HG03354 (cell line): ENCODE measurements at regions not wholly inside any gene's neighbourhood (a gene's known extent, or its start where the extent isn't known, plus 50 kb on each side); places are given as distances from the start of the nearest gene placed in this dataset.
"Not testable (repeated sequence)": the region's sequence is repeated elsewhere in the genome, so short reads cannot be mapped to it uniquely, and the experiment has no call there.

Experiments
- ATAC-seq: cut with Tn5 transposase; IDR thresholded peaks from one replicate; pipeline ENCODE4 v1.9.1; 2021; ENCODE audit warnings: mild to moderate bottlenecking; ENCODE audit not compliant: unreplicated experiment, poor library complexity, severe bottlenecking

DNA sequence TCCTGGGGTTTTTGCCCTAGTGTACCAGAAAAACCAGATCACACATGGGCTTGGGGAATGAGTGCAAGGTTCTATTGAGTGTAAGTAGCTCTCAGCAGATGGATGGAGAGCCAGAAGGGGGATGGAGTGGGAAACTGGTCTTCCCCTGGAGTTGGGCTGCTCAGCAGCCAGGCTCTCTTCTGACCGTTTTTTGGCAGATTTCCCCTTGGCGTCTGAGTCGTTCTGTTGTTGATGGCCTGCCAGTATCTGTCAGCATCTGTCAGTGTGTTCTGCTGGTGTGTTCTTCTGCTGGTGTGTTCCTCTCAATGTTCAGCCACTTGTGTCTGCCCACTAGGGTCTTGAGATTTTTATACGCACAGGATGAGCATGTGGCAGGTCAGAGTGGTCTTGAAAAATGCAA, 633.9 kb upstream of the CPEB2 start:
- no peak for ATAC-seq

DNA sequence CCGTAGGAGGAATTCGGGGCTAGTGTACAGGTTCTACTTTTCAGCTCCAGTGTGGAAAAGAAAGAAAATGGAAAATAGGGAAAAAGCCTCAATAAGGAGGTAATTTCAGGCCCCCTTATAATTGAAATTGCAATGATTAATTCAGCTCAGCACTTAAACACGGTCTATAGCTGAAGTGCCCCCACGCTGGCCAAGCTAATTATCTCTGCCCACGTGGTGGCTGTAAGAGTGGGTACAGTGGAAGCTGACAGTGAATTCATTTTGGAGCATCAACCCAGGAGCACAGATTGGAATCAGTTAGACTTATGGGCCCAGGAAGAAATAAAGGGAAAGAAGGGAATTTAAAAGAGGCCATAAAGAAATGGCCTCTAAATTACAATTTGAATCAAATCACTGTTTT, 631.1 kb upstream of the CPEB2 start:
- no peak for ATAC-seq

DNA sequence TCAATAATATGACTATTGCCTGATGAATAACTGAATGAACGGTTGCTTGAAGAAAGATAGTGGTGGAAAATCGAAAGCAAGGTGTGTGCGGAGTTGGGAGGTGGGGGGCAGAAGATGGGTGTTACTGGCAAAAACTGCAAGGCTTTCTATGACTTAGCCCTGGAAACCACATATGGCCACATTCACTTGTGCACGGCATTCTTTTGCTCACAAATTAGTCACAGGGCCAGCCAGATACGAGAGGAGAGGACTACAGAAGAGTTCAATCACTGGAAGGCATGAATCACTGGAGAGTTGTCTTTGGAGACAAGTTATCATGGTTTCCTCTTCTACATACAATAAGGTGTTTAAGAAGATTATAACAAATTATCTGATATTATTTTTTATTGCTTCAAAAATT, 626.5 kb upstream of the CPEB2 start:
- no peak for ATAC-seq

DNA sequence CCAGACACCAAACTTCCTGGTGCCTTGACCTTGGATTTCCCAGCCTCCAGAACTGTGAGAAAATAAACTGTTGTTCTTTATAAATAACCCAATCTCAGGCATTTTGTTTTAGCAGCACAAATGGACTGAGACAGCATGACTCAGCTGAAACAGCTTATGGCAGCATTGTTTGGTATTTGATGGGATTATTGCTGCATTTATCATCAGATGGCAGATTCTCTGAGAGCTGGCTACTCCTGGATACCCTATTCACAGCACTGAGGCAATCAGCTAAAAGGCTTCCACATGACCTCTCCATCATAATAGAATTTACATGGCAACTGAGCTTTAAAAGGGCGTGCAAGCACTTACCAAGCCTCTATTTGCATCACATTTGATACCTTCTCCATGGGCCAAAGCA, 623.1 kb upstream of the CPEB2 start:
- ATAC-seq, result no peak

DNA sequence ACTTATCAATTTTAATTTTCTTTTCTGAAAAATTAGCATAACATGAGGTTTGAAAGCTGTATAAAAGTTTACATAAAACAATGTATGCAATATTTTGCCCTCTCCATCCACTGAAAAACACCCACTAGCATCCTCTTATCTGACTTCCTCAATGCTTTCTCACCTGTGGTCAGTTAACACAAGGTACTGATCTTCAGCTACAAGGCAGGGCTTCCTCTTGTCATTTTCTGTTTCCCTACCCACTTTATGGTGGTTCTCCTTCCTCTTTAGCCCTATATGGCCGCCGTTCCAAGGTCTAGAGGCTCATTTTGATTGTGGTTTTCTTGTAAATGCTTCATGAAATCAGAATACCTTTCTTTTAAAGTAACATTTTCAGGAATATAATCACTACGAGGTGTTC, 618.6 kb upstream of the CPEB2 start:
- no peak for ATAC-seq

DNA sequence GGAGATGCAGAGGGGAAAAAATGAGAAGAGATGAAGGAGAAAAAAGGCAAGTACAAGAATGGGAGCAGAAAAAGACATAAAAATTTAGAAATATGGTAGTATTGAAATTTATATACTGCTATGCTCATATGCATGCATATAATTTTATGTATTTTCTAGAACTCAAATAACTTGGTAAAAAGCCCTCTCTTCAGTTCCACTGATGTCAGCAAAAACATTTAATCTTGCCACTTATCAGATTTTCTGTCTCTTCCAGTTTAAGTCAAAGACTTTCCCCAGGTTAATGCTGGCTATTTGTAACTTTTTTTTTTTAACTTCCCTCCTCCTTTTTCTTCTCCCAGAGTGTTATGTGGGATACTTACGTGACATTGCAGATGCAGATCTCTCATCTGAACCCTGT, 617.5 kb upstream of the CPEB2 start:
- no peak for ATAC-seq

DNA sequence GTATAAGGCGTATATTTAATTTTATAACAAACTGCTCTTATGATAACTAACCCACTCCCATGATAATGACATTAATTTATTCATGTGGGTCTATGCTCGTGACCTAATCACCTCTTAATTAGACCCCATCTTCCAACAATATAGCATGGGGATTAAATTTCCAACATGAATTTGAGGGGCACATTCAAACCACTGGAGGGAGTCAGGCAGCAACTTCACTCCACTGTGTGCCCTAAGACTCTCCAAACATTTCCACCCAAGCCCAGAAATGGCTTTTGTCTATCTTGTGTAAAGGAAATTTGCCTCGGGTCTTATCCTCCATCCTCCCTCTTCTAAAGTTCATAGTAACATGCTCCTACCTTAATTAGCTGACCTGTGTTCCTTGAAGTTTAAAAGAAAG, 616.1 kb upstream of the CPEB2 start:
- no peak for ATAC-seq

DNA sequence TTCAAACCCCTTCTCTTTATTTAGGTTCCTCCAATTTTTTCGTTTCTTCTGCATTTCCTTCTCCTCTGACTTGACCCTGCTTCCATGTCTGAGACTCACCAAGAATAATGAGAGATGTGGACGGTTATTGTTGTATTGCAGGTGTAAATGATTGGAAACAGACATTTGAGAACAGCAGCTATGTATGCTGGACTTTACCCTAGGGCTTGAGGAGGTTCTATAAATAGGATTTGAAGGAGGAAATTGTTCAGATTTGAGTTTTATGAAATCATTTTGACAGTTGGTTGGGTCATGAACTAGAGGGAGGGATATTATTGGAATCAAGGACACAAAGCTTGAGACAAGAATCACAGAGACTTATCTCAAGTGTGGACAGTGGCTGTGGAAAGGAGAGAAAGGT, 614.6 kb upstream of the CPEB2 start:
- ATAC-seq, result no peak

DNA sequence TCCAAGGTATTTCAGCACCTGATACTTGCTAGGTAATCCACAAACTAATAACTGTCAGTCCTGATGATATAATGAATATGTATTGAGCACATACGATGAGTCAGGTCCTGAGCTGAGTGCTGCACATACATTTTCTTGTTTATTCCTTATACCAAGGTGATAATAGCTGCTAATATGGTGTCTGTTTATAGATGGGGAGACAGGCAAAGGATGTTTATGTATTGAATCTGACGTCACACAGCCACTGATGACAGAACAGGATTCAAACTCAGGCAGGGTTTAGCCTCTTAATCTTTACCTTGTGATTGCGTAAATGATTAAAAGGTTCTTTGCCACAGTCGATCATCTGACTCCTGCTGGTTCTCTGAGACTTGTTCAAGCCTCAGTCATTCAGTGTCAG, 609.9 kb upstream of the CPEB2 start:
- no peak for ATAC-seq

DNA sequence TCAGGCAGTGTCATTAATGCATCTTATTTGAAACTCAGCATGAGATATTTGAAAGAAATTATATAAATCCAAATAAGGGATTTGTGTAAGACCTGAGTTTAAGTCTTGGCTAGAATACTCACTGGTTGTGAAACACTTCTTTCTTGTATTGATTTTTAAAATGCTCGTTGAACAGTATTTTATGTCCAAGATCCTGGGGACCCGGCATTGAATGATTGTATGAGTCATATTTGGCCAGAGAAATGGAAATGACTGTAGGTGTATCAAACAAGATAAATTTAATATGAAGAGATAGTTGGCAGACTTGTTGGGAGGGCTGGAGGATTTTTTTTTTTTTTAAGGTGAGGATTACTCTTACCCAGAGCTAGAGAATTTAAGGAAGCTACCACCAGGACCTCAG, 606.1 kb upstream of the CPEB2 start:
- no peak for ATAC-seq

DNA sequence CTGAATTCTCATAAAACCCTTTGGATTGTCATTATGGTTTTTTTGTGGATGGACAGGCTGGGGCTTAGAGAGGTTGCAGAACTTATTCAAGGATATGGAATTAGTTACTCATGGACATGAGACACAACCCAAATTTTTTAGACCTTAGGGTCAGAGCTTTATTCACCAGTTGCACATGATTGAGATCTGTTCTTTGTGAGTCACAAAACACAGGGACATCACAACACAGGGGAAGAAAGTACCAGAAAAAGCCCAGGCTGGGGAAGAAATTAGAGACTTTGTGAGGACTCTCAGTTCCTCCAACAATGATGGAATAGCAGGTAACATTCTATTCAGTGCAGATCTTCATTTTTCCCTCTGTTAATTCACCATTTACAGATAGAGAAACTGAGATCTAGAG, 602.4 kb upstream of the CPEB2 start:
- no peak for ATAC-seq

DNA sequence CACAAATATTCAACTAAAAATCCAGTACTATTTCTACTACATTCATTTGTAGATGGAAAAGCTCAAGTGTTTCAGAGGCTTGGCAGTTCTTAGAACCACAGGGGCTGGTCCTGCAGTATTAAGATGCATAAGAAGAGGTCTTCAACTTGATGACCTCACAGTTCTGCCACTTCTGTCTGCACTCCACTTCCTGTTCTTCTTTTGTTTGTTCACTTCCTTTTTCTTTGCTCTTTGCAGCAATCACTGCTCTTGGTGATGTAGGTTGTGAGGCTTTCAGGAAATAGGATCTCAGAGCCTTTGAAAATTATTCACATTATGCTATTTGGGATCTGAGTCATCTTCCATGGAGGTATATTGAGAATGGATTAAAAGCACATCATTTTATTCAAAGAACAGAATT, 602.0 kb upstream of the CPEB2 start:
- no peak for ATAC-seq

DNA sequence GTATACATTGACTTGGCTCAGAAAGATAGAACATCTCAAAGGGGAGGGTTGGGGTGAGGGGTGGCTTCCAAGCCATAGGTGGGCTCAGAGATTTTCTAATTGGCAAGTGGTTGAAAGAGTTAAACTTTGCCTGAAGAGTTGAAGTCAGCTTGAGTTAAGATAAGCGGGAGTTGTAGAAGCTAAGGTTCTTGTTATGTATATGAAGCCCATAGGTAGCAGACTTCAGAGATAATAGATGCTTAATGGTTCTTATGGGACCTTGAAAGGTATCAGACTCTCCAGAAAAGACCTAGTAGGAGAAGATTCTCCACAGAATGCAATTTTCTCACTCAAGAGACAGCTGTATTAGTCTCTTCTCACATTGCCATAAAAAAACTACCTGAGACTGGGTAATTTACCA, 599.1 kb upstream of the CPEB2 start:
- no peak for ATAC-seq

DNA sequence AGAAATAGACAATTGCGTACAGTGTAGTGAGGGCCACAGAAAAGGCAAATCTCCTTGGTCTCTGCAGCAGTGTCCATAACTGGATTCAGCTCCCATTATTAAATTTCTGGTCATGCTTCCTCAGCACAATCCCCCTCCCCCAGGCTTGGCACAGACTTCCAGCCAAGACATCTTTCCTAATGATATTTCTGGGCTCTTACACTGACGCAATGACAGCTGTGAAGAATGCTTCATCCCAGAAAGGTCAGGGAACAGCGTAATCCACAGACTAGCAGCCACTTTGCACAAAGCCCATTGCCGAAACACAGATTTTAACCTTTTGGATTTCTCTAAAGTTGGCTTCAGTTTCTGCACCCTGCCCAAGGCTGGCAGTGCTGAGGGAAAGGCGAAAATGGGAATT, 597.6 kb upstream of the CPEB2 start:
- no peak for ATAC-seq

DNA sequence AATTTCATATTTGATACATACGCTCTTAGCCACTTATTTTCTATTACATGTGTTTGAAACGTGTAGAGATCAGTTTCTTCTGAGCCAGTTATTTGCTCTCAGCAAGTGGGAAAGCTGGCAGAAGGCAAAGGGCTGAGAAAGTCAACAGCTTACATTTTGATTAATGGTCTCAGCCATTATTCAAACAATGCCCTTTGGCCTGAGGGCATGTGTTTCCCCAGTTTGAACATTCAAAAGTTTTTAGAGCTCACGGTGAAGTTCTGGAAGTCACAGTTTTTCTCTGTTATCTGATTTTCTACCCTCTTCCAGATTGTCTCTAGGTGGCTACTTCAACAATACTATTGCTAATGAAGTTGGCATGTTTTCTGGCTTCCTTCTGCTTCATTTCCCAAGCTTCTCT, 591.8 kb upstream of the CPEB2 start:
- ATAC-seq, result no peak

DNA sequence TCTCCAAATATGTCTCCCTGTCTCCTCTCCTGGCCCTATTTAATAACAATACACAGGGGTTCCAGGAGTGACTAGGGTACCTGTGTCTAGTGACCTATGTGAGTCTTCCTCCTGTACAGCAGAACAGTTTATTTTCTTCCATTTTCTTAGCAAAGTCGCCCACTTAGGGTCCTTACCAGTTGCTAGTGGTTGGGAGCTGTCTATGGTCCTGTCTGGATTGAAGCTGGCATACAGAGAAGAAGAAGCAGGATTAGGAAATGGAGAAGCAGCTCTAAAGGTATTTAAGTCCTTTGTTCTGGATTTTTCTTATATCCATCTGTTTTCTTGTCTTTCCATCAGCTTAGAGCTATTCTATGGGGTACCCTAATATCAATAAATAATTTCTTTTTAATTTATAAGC, 587.1 kb upstream of the CPEB2 start:
- no peak for ATAC-seq

DNA sequence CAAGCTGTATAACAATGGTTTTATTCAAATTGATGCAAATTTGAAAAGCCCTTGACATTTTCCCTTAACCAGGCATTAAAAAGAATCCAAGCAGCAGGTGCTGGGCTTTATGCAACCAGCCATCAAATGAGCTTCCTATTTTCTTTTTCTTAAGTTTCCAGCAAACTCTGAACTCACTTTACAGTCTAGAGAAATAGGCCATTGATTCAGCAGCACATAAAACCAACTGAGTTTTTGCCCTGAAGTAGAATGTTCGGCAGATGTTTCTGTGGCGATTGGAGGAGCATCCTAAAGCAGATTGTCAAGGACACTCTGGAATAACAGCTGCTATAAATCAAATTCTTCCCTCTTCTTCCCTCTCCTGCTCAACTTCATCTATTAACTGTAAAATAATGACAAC, 582.8 kb upstream of the CPEB2 start:
- ATAC-seq, result no peak

DNA sequence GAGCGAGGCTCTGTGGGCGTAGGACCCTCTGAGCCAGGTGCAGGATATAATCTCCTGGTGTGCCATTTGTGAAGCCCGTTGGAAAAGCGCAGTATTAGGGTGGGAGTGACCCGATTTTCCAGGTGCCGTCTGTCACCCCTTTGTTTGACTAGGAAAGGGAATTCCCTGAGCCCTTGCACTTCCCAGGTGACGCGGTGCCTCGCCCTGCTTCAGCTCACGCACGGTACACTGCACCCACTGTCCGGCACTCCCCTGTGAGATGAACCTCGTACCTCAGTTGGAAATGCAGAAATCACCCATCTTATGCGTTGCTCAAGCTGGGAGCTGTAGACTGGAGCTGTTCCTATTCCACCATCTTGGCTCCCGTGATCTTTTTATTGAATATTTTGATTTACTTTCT, 576.0 kb upstream of the CPEB2 start:
- not testable (repeated sequence) for ATAC-seq

DNA sequence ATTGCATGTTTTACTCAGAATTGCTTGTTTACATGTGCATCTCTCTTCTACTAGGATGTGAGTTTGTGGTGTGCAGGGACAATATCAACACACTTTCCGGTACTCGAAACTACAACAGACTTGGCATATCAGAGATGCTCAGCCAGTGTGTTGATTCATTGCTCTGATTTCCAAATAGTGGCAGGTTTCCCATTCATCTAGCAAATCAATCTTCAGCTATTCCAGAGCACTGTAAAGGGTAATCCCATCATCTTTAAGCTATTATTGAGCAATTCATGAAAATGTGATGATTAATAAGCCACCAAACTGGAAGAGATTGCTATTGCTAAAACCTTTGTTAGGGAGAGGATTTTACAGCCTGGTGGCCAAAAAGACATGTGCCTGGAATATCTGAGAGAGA, 574.2 kb upstream of the CPEB2 start:
- ATAC-seq, result no peak

DNA sequence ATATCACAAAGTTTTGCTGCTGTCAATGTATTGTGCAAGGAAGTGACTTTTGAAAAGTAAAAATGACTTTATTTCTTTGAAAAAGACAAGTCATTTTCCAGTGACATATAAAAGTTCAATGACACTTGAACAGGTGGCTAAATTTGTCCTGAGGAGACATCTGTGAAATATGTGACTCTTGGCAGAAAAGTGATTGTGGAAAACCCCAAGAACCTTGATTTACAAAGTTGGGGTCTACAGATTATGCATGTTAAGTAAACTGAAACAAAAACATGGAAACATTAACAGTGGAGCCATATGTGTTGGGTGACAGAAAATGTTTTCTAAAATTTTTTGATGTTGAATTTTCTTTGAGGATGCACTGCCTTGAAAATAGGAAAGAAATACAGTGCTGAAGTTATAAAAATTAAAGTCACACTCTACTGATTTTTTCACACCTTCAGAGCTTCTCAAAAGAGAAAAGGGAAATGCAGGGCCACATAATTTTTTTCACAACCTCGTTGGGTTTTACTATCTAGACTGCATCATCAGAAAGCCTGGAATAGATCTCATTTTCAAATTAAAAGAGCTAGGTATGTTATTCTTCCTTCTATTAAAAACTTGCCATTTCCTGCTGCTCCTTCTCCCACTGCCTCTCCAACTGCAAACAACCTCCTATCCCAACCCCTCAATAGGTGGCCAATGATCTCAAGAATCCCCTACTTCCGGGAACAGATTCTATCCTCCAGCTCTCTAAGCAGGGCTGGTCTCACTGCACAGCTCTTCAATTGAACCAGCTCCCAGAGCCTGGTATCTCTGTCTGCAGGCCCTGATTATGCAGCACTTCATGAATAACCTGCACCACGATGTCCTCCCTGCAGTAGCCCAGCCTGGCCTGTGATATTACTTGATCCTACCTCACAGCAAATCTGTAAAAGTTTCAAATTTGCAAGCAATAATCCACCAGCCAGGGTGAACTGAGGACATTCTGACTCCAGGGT, 570.8 kb upstream of the CPEB2 start:
- no peak for ATAC-seq

DNA sequence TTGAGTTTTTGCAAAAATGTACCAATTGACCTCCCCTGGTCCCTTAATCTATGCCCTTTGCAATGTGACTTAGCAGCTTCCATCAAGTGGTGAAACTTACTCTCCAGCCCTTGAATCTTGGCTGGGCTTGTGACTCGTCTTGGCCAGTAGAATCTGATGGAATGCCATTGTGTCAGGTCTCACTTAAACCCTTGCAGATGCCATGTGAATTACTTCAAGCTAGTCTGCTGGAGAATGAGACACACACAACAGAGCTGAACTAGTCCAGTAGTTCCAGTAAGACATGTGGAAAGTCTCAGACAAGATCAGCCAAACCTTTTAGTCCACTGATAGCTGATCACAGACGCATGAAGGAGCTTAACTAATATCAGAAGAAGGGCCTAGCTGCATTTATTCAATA, 567.8 kb upstream of the CPEB2 start:
- ATAC-seq, result no peak

DNA sequence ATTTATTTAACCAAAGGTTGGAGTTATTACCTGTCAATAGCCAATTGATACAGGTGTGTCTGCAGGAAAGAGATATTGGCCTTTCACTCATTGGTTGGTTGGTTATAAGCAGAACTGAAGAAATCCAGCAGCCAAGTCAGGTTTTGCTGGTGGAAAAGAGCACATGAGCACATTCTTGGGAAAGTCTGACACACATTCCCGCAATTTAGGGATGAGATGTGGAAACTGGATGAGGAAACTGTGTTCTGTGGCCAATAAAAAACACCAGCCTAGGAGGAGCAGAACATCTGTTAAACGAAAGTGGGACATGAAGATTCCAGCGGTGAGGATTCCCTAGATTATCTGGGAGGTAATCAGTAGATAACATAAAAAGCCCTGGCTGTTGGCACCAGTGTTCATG, 567.4 kb upstream of the CPEB2 start:
- ATAC-seq, result no peak
